ENCODE measurements at regions not wholly inside any gene's neighbourhood (a gene's known extent, or its start where the extent isn't known, plus 50 kb on each side); places are given as distances from the start of the nearest gene placed in this dataset.
"Not testable (repeated sequence)": the region's sequence is repeated elsewhere in the genome, so short reads cannot be mapped to it uniquely, and the experiment has no call there.

DNA sequence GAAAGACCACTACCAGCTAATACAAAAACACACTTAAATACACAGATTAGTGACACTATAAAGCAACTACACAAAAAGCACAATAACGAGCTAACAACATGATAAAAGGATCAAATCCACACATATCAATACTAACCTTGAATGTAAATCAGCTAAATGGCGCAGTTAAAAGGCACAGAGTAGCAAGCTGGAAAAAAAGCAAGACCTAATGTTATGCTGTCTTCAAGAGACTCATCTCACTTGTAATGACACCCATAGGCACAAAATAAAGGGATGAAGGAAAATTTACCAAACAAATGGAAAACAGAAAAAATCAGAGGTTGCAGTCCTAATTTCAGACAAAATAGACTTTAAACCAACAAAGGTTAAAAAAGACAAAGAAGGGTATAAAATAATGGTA lies 86.3 kb downstream of the NUS1 start:
- no peak for DNase-seq

DNA sequence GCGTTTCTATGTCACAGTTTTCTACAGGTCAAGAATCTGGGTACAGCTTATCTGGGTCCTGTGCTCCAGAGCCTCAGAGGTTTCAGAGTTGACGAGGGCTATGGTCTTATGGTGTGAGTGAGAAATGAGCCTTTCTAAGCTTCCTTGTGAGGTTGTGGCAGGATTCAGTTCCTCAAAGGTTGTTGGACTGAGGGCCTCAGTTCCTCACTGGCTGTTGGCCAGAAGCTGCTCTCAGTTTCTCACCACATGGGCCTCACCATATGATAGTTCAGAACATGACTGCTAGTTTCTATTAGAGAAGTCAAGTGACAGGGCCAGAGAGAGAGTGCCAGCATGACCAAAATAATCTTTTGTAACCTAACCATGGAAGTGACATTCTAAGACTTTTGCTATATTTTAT lies 96.1 kb downstream of the NUS1 start:
- DNase-seq = no peak

DNA sequence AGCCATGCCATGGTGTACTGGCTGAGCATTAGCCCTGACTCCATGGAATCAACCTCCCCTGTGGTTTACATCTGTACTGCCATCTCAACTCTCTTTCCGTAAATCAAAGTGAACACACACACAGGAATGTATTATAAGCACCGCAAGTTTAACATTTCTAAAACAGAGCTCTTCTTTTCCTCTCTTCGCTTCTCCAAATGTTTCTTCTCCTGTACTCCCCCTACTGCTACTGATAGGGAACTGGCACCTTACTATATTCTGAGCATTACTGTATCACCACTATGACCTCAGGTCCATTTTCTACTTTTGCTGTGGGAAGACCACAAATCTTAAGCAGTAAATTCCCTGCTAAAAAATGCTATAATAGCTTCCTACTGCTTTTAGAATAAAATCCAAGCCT lies 101.2 kb downstream of the NUS1 start:
- no peak for DNase-seq

DNA sequence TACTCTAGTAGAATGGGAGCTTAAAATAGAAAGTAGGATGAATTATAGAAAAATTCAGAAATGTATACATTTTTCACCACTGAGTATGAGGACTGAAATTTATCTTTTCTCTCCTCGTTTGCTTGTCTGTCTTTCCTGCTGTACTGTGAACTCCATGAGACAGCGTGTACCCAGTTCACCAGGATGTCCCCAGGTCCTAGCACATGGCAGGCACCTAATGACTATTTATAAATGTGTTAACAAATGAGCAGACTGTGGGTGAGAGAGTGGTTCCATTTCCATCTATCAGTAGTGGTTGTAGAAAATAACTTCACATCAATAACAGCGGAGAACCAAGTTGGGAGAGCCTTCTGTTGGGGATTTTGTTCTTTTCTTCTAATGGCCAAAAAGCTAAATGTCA lies 106.3 kb downstream of the NUS1 start:
- DNase-seq = no peak

DNA sequence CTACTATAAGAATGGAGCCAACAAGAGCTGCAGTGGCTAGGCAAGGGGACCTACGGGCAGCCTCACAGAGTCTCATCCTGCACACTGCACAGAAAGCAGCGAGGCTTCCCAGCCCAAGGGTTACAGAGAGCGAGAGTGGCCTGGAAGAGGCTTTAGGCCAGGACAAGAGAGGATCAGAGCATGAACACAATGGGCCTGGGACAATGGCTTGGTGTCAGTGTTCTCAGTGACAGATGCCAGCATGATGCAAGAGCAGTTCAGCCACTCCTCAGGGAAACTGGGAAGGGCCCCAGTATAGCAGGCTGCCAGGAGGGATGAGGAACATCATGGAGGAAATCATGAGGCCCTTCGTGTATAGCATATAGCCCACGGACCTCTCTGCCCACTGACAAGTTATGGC lies 108.0 kb downstream of the NUS1 start:
- no peak for DNase-seq

DNA sequence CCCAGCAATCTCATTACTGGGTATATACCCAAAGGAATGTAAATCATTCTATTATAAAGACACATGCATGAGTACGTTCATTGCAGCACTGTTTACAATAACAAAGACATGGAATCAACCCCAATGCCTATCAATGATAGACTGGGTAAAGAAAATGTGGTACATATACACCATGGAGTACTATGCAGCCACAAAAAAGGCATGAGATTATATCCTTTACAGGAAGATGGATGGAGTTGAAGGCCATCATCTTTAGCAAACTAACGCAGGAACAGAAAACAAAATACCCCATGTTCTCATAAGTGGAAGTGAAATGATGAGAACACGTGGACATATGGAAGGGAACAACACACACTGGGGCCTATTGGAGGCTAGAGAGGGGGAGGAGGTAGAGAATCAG lies 115.7 kb downstream of the NUS1 start:
- DNase-seq = no peak

DNA sequence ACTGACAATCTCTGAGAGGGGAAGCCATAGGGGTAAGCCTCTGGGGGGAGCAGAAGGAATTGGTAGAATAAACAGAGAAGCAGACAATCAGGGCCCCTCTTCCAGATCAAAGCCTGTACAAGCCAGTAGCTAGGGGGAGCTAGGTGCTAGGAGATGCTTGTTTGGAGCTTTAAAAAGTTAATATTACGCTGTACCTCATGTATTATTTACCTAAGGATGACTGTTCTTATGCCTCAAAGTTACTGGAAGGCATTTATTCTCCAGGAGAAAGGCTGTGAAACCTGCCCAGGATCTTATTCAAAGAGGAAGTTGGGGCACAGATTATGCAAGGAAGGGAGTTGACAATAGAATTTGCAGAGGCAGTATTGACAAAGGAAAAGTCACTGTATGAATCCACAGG lies 111.8 kb upstream of the SLC35F1 start:
- DNase-seq = no peak

DNA sequence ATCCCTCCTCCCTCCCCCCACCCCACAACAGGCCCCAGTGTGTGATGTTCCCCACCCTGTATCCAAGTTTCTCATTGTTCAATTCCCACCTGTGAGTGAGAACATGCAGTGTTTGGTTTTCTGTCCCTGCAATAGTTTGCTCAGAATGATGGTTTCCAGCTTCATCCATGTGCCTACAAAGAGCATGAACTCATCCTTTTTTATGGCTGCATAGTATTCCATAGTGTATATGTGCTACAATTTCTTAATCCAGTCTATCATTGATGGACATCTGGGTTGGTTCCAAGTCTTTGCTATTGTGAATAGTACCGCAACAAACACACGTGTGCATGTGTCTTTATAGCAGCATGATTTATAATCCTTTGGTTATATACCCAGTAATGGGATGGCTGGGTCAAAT lies 108.2 kb upstream of the SLC35F1 start:
- DNase-seq = not testable (repeated sequence)

DNA sequence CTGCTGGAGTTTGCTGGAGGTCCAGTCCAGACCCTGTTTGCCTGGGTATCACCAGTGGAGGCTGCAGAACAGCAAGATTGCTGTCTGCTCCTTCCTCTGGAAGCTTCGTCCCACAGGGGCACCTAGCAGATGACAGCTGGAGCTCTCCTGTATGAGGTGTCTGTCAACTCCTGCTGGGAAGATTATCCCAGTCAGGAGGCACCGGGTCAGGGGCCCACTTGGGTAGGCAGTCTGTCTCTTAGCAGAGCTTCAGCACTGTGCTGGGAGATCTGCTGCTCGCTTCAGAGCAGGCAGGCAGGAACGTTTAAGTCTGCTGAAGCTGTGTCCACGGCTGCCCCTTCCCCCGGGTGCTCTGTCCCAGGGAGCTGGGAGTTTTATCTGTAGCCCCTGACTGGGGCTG lies 96.8 kb upstream of the SLC35F1 start:
- DNase-seq = no peak

DNA sequence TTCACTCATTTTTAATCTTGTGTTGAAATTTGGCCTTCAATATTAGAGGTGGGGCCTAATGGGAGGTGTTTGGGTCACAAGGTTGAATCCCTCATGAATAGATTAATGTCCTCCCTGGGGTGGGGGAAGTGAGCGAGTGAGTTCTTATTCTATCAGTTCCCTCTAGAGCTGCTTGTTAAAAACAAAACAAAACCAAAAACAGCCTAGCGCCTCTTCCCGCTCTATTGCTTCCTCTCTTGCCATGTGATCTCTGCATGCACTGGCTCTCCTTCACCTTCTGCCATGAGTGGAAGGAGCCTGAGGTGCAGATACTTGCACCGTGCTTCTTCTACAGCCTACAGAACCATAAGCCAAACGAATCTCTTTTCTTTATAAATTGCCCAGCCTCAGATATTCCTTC lies 89.6 kb upstream of the SLC35F1 start:
- DNase-seq = no peak

DNA sequence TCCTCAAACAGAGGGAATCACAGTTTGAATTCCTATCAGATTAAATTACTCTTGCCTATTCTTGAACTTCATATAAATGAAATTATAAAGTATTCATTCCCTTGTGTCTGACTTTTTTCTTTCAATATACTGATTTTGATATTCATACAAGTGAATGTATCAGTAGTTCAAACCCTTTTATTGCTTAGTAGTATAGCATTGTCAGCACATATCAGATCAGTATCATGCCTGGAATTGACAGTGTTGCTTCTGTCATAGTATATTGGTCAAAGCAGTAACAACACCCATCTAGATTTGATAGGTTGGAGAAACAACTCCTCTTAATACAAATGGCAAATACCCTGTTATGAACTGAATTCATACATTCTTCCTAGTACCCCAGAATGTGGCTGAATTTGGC lies 89.1 kb upstream of the SLC35F1 start:
- DNase-seq = no peak

DNA sequence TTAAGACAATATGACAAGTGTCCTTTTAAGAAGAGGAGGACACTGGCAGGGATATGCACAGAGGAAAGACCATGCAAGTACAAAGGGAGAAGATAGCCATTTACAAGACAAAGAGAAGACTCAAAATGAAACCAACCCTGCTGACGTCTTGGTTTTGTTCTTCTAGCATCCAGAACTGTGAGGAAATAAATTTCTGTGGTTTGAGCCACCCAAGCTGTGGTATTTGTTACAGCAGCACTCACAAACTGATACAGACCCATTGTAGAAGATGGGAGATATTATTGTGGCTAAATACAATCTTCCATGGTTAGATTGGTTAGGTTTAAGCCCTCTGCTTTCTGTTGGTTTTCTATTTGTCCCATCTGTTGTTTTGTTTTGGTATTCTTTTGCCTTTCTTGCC lies 88.6 kb upstream of the SLC35F1 start:
- peak; percentile 15 for DNase-seq

DNA sequence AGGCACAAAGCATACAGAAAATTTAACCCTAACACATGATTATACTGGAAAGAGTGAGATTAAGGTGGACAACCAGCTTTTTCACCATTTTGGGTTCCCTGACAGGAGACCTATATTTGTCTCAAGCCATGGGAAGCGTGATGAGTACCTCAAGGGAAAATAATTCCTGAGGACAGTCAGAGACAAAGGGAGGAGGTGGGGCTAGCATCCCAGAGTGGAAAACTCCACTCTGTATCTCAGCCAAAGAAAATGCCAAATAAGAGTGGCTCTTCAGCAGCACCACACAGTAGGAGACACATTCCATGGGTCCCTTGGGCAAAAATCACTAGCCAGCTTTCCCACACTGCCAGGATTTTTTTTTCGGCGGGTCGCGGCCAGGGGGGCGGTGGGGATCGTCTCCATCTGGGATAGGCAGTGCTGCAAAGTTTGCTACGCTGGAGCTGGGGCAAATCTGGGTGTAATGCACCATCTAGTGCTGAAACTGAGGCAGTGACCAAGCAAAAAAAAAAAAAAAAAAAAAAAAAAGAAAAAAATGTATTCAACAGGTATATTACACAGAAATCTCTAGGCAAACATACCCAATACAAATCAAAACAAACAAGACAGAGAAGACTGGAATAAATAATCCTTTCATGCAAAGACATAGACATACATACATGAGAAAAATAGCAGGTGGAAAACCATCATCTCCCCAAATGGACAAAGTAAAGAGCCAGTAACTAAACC lies 77.3 kb upstream of the SLC35F1 start:
- DNase-seq = peak; percentile 3

DNA sequence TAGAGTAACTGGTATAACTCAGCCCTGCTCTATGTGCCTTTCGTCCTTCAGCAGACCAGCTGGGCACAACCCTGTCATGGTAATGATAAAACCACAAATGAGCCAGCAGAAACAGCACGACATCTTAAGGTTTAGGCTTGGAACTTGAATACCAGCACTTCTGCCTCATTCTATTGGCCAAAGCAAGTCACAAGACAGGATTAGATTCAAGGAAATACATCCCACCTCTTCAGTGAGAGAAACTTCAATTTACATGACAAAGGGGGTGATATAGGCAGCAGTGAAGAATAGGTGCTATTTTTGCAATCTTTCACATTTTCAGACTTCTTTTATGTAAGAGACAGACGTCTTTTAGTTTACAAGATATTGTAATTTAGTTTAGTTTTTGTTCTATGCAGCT lies 69.8 kb upstream of the SLC35F1 start:
- DNase-seq = no peak

DNA sequence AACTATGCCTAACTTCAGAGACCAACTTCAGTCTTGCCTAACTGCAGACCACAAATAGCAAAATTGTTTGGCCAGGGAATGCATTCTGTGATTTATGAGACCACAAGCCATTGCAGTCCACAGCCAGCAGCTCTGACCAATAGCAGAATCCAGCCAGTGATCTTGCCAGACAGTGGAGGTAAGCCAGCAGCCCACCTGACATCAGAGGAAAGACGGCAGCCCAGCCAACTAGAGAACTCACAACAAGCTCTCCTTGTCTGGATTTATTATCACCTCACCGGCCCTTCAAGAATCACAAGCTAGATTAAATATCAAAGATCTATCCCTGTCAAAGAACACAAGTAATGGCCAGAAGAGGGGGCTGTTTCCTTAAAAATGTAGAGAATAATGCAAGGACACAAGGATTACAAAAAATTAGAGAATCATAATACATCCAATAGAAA lies 66.5 kb upstream of the SLC35F1 start:
- DNase-seq = peak; percentile 39

DNA sequence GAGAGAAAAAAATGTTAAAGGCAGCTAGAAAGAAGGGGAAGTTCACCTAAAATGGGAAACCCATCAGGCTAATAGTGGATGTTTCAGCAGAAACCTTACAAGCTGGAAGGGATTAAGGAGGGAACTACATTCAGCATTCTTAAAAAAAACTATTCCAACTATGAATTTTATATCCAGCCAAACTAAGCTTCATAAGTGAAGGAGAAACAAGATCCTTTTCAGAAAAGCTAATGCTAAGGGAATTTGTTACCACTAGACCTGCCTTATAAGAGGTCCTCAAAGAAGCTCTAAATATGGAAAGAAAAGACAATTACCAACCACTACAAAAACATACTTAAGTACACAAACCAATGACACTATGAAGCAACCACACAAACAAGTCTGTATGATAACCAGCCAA lies 59.2 kb upstream of the SLC35F1 start:
- no peak for DNase-seq

DNA sequence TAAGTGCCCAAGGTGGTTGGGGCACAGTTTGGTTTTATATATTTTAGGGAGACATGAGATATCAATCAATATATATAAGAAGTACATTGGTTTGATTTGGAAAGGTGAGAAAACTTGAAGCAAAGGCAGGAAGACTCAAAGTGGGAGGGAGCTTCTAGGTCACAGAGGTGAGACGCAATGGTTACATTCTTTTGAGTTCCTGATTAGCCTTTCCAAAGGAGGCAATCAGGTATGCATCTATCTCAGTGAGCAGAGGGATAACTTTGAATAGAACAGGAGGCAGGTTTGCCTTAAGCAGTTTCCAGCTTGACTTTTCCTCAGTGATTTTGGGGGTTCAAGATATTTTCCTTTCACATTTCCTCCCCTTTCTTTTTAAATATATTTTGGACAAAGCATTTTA lies 58.0 kb upstream of the SLC35F1 start:
- no peak for DNase-seq
